Liver (tissue), 8 donors: ENCODE measurements at regions not wholly inside any gene's neighbourhood (a gene's known extent, or its start where the extent isn't known, plus 50 kb on each side); places are given as distances from the start of the nearest gene placed in this dataset.

ENCODE experiments used
- DNase-seq: peaks from one replicate; pipeline ENCODE4 v3.0.0-alpha.2; 2017; ENCODE audit warnings: low spot score
- H3K27ac ChIP-seq, 2 donors: one replicate each; pipeline ENCODE4 v1.7.0; 2013; ENCODE audit warnings: inconsistent platforms in 2 of 2, low read length in 2 of 2, control low read depth in 1 of 2, low read depth in 1 of 2, mild to moderate bottlenecking in 1 of 2
- H3K27me3 ChIP-seq, 4 donors: one replicate each; pipeline versions ENCODE4 v1.6.1 to v1.7.0; 2013; ENCODE audit warnings: low read length in 3 of 4, inconsistent platforms in 1 of 4, mild to moderate bottlenecking in 1 of 4, moderate library complexity in 1 of 4; ENCODE audit not compliant: control insufficient read depth in 4 of 4, insufficient read depth in 4 of 4
- H3K36me3 ChIP-seq, 4 donors: one replicate each; pipeline versions ENCODE4 v1.6.1 to v1.7.0; 2013; ENCODE audit warnings: low read length in 3 of 4, mild to moderate bottlenecking in 3 of 4, low read depth in 1 of 4, moderate library complexity in 1 of 4; ENCODE audit not compliant: control insufficient read depth in 4 of 4, insufficient read depth in 3 of 4
- H3K4me1 ChIP-seq, 4 donors: one replicate each; pipeline versions ENCODE4 v1.6.1 to v1.7.0; 2013; ENCODE audit warnings: low read length in 3 of 4, mild to moderate bottlenecking in 3 of 4, moderate library complexity in 1 of 4; ENCODE audit not compliant: control insufficient read depth in 4 of 4, insufficient read depth in 4 of 4
- H3K4me3 ChIP-seq, 3 donors: one replicate each; pipeline versions ENCODE4 v1.6.1 to v1.7.0; 2013; ENCODE audit warnings: low read length in 3 of 3, control low read depth in 1 of 3, low read depth in 1 of 3, mild to moderate bottlenecking in 1 of 3
- H3K9ac ChIP-seq, 2 donors: one replicate each; pipeline ENCODE4 v1.7.0; 2013; ENCODE audit warnings: low read length in 2 of 2, mild to moderate bottlenecking in 2 of 2, moderate library complexity in 2 of 2, control low read depth in 1 of 2, low read depth in 1 of 2
- H3K9me3 ChIP-seq, 4 donors: one replicate each; pipeline versions ENCODE4 v1.6.1 to v1.7.0; 2013; ENCODE audit warnings: low read length in 3 of 4; ENCODE audit not compliant: control insufficient read depth in 4 of 4
- EGR1 ChIP-seq, 2 donors: IDR thresholded peaks; 2 replicates each; pipeline ENCODE4 v1.6.1; 2016 to 2018; ENCODE audit warnings: antibody characterized with exemption in 2 of 2, low read depth in 2 of 2
- FOXA1 ChIP-seq: IDR thresholded peaks from 2 replicates; pipeline ENCODE4 v1.6.1; 2016; ENCODE audit warnings: antibody characterized with exemption
- FOXA2 ChIP-seq: IDR thresholded peaks from 2 replicates; pipeline ENCODE4 v1.6.1; 2016; ENCODE audit warnings: antibody characterized with exemption
- GABPA ChIP-seq, 2 donors: IDR thresholded peaks in 1 of 2; conservative IDR thresholded peaks in 1 of 2; 2 replicates each; pipeline ENCODE4 v1.6.1; 2016; ENCODE audit warnings: antibody characterized with exemption in 2 of 2, mild to moderate bottlenecking in 1 of 2, moderate library complexity in 1 of 2
- HNF4A ChIP-seq, 2 donors: conservative IDR thresholded peaks; 2 replicates each; pipeline ENCODE4 v1.6.1; 2016; ENCODE audit warnings: antibody characterized with exemption in 2 of 2, mild to moderate bottlenecking in 2 of 2
- HNF4G ChIP-seq: IDR thresholded peaks from 2 replicates; pipeline ENCODE4 v1.6.1; 2016; ENCODE audit warnings: antibody characterized with exemption
- JUND ChIP-seq, 2 donors: IDR thresholded peaks; 2 replicates each; pipeline ENCODE4 v1.6.1; 2016; ENCODE audit warnings: antibody characterized with exemption in 2 of 2
- NR2F2 ChIP-seq: IDR thresholded peaks from 2 replicates; pipeline ENCODE4 v1.6.1; 2016; ENCODE audit warnings: antibody characterized with exemption
- RAD21 ChIP-seq, 2 donors: IDR thresholded peaks; 2 replicates each; pipeline ENCODE4 v1.6.1; 2016; ENCODE audit warnings: antibody characterized with exemption in 2 of 2, mild to moderate bottlenecking in 2 of 2
- RXRA ChIP-seq, 2 donors: IDR thresholded peaks; 2 replicates each; pipeline ENCODE4 v1.6.1; 2017 to 2018; ENCODE audit warnings: antibody characterized with exemption in 2 of 2, mild to moderate bottlenecking in 1 of 2
- SP1 ChIP-seq: IDR thresholded peaks from 2 replicates; pipeline ENCODE4 v1.6.1; 2018; ENCODE audit warnings: antibody characterized with exemption, mild to moderate bottlenecking
- TAF1 ChIP-seq: conservative IDR thresholded peaks from 2 replicates; pipeline ENCODE4 v1.6.1; 2016; ENCODE audit warnings: antibody characterized with exemption, mild to moderate bottlenecking
- YY1 ChIP-seq: IDR thresholded peaks from 2 replicates; pipeline ENCODE4 v1.6.1; 2016; ENCODE audit warnings: antibody characterized with exemption, mild to moderate bottlenecking
- WGBS: extraction: QIAGEN DNeasy Blood & Tissue Kit; methylation state at CpG from one replicate; pipeline ENCODE4 v1.1.7; 2013; 5-methylcytosine and 5-hydroxymethylcytosine counted together
- TF ChIP-seq, protein P1 (sequence below): IDR thresholded peaks from 2 replicates; pipeline ENCODE4 v1.6.1; 2016; ENCODE audit warnings: antibody characterized with exemption
- TF ChIP-seq, protein P2 (sequence below): IDR thresholded peaks from 2 replicates; pipeline ENCODE4 v1.6.1; 2016; ENCODE audit warnings: antibody characterized with exemption, mild to moderate bottlenecking
- TF ChIP-seq, protein P3 (sequence below): IDR thresholded peaks from 2 replicates; pipeline ENCODE4 v1.6.1; 2016; ENCODE audit warnings: antibody characterized with exemption
- TF ChIP-seq, protein P4 (sequence below): IDR thresholded peaks from 2 replicates; pipeline ENCODE4 v1.6.1; 2016; ENCODE audit warnings: antibody characterized with exemption
- TF ChIP-seq, protein P5 (sequence below): fragments of 150-350 bp; IDR thresholded peaks from 2 replicates; pipeline ENCODE4 v1.5.1; 2017; ENCODE audit warnings: improper control_type of control experiment, low read depth, low read length; ENCODE audit not compliant: missing input control
- donor health status: healthy.
- donor health status: healthy.
- donor health status: healthy.
- donor health status: healthy.
- donor health status: healthy.

DNA sequence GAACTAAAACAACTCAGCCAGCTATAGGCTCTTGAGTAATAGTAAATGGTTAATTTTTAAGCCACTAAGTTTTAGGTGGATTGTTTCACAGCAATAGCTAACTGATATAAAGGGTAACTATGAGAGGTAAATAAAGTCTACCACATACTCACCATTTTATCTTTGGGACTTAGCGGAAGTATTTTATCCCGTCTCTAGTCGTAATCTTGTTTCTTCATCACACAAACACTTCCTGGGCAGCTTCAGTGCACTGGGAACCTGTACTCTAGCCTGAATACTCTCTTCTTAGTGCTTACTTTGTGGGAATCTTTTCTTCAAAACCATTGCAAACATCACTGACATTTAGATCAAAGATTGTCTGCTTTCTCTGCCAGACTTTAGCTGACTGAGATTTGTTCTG, 360.5 kb downstream of the EPHA4 start:
- no peaks in the 10 kb centered on the region for H3K9me3 ChIP-seq
- no peak overlapping the region for H3K27ac ChIP-seq
- no peak overlapping the region for H3K9ac ChIP-seq
- 63% methylated on average over 3 of the region's 3 CpGs for WGBS
- H3K4me1 ChIP-seq = no peaks in the 10 kb centered on the region
- H3K27me3 ChIP-seq = peaks cover 0 to 3% (median 0%) of the 10 kb centered on the region in 4 donors
- TF ChIP-seq EGR1 (IDR thresholded peaks at IDR 0.05; ENCODE audit: low read depth in 2 of 2) = no peak
- no peak for TF ChIP-seq JUND (IDR thresholded peaks at IDR 0.05)
- TF ChIP-seq, protein P1, sequence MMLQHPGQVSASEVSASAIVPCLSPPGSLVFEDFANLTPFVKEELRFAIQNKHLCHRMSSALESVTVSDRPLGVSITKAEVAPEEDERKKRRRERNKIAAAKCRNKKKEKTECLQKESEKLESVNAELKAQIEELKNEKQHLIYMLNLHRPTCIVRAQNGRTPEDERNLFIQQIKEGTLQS = no peak
- TF ChIP-seq GABPA (IDR thresholded peaks at IDR 0.05 in 1 of 2, conservative IDR thresholded peaks at IDR 0.05 in 1 of 2) = no peak
- TF ChIP-seq NR2F2 = no peak
- TF ChIP-seq HNF4G = no peak
- TF ChIP-seq, protein P2, sequence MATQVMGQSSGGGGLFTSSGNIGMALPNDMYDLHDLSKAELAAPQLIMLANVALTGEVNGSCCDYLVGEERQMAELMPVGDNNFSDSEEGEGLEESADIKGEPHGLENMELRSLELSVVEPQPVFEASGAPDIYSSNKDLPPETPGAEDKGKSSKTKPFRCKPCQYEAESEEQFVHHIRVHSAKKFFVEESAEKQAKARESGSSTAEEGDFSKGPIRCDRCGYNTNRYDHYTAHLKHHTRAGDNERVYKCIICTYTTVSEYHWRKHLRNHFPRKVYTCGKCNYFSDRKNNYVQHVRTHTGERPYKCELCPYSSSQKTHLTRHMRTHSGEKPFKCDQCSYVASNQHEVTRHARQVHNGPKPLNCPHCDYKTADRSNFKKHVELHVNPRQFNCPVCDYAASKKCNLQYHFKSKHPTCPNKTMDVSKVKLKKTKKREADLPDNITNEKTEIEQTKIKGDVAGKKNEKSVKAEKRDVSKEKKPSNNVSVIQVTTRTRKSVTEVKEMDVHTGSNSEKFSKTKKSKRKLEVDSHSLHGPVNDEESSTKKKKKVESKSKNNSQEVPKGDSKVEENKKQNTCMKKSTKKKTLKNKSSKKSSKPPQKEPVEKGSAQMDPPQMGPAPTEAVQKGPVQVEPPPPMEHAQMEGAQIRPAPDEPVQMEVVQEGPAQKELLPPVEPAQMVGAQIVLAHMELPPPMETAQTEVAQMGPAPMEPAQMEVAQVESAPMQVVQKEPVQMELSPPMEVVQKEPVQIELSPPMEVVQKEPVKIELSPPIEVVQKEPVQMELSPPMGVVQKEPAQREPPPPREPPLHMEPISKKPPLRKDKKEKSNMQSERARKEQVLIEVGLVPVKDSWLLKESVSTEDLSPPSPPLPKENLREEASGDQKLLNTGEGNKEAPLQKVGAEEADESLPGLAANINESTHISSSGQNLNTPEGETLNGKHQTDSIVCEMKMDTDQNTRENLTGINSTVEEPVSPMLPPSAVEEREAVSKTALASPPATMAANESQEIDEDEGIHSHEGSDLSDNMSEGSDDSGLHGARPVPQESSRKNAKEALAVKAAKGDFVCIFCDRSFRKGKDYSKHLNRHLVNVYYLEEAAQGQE = no peak
- TF ChIP-seq HNF4A (conservative IDR thresholded peaks at IDR 0.05) = no peak
- no peak for DNase-seq
- H3K4me3 ChIP-seq = no peak overlapping the region
- H3K36me3 ChIP-seq = no peaks in the 10 kb centered on the region

DNA sequence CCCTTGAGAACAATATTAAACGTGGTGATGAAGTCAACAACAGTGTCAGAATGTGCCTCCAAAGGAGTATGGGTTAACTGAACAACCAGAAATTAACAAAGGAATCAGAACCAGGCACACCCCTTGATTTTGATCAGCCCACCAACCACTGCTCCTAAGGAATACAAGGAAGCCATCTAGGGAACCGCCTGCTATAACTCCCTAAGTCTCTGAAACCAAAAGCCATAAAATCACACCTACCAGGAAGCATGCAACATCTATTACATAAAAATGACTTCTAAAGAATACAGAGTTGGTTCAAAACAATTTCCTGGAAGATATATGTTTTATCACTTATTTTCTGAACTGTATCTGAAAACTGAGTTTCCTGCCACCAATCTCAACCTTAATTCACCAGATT, 360.0 kb downstream of the EPHA4 start:
- DNase-seq = no peak
- no peak overlapping the region for H3K9ac ChIP-seq
- no peak overlapping the region for H3K27ac ChIP-seq
- H3K4me1 ChIP-seq = no peaks in the 10 kb centered on the region
- H3K36me3 ChIP-seq = no peaks in the 10 kb centered on the region
- no peak for TF ChIP-seq EGR1 (IDR thresholded peaks at IDR 0.05; ENCODE audit: low read depth in 2 of 2)
- TF ChIP-seq JUND (IDR thresholded peaks at IDR 0.05) = no peak
- TF ChIP-seq FOXA2 = no peak
- TF ChIP-seq RAD21 (IDR thresholded peaks at IDR 0.05) = no peak
- TF ChIP-seq, protein P3, sequence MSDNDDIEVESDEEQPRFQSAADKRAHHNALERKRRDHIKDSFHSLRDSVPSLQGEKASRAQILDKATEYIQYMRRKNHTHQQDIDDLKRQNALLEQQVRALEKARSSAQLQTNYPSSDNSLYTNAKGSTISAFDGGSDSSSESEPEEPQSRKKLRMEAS = no peak
- no peak for TF ChIP-seq GABPA (IDR thresholded peaks at IDR 0.05 in 1 of 2, conservative IDR thresholded peaks at IDR 0.05 in 1 of 2)
- TF ChIP-seq SP1 = no peak
- TF ChIP-seq, protein P1 = no peak
- no peak for TF ChIP-seq HNF4G
- TF ChIP-seq YY1 = no peak
- TF ChIP-seq, protein P4, sequence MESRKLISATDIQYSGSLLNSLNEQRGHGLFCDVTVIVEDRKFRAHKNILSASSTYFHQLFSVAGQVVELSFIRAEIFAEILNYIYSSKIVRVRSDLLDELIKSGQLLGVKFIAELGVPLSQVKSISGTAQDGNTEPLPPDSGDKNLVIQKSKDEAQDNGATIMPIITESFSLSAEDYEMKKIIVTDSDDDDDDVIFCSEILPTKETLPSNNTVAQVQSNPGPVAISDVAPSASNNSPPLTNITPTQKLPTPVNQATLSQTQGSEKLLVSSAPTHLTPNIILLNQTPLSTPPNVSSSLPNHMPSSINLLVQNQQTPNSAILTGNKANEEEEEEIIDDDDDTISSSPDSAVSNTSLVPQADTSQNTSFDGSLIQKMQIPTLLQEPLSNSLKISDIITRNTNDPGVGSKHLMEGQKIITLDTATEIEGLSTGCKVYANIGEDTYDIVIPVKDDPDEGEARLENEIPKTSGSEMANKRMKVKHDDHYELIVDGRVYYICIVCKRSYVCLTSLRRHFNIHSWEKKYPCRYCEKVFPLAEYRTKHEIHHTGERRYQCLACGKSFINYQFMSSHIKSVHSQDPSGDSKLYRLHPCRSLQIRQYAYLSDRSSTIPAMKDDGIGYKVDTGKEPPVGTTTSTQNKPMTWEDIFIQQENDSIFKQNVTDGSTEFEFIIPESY = no peak
- no peak for TF ChIP-seq TAF1
- TF ChIP-seq, protein P2 = no peak
- TF ChIP-seq FOXA1 = no peak
- no peak for TF ChIP-seq NR2F2
- no peak for TF ChIP-seq RXRA (IDR thresholded peaks at IDR 0.05)
- TF ChIP-seq HNF4A (conservative IDR thresholded peaks at IDR 0.05) = no peak
- TF ChIP-seq, protein P5, sequence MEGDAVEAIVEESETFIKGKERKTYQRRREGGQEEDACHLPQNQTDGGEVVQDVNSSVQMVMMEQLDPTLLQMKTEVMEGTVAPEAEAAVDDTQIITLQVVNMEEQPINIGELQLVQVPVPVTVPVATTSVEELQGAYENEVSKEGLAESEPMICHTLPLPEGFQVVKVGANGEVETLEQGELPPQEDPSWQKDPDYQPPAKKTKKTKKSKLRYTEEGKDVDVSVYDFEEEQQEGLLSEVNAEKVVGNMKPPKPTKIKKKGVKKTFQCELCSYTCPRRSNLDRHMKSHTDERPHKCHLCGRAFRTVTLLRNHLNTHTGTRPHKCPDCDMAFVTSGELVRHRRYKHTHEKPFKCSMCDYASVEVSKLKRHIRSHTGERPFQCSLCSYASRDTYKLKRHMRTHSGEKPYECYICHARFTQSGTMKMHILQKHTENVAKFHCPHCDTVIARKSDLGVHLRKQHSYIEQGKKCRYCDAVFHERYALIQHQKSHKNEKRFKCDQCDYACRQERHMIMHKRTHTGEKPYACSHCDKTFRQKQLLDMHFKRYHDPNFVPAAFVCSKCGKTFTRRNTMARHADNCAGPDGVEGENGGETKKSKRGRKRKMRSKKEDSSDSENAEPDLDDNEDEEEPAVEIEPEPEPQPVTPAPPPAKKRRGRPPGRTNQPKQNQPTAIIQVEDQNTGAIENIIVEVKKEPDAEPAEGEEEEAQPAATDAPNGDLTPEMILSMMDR = no peak
- WGBS = 68% methylated on average over 2 of the region's 2 CpGs
- no peak overlapping the region for H3K4me3 ChIP-seq
- no peaks in the 10 kb centered on the region for H3K9me3 ChIP-seq
- H3K27me3 ChIP-seq = peaks cover 0 to 3% (median 0%) of the 10 kb centered on the region in 4 donors
